B cell (primary cell): ENCODE measurements at regions not wholly inside any gene's neighbourhood (a gene's known extent, or its start where the extent isn't known, plus 50 kb on each side); places are given as distances from the start of the nearest gene placed in this dataset.

Experiments used
- ATAC-seq: fragments of 200-7000 bp; cut with Tn5 transposase; one replicate; pipeline ENCODE4 v1.10.0; 2021; ENCODE audit warnings: low read depth, mild to moderate bottlenecking, moderate number of reproducible peaks, moderate library complexity
- CTCF ChIA-PET: fragments of 350-600 bp; sonication (Branson Sonifier 250); formaldehyde crosslinking; loops from one replicate; lab custom pipeline; 2021; ENCODE audit warnings: antibody characterized with exemption, inconsistent platforms; lab: Charles Lee
- POLR2A ChIA-PET: fragments of 350-600 bp; sonication (Branson Sonifier 250); formaldehyde crosslinking; loops from one replicate; lab custom pipeline; 2021; ENCODE audit warnings: antibody characterized with exemption; lab: Charles Lee
- DNase-seq: peaks from one replicate; pipeline ENCODE4 v3.0.0; 2013
- H2AFZ ChIP-seq: 2 replicates; pipeline ENCODE4 v1.6.1; 2012; ENCODE audit warnings: mild to moderate bottlenecking, low read depth, low read length; ENCODE audit not compliant: insufficient read depth, poor library complexity, severe bottlenecking
- H3K27ac ChIP-seq, 2 donors: 1 replicate in 1 of 2; 2 replicates in 1 of 2; pipeline ENCODE4 v1.5.1; 2012 to 2013; ENCODE audit warnings: low read length in 2 of 2, mild to moderate bottlenecking in 2 of 2, moderate library complexity in 1 of 2
- H3K27me3 ChIP-seq, 4 experiments: fragments of 200-600 bp in 1 of 4; sonication (generic) in 1 of 4; replicated peaks in 1 of 4; 1 replicate in 2 of 4; 2 replicates in 2 of 4; pipeline versions ENCODE4 v1.6.1 to v1.7.0; 2013 to 2016; ENCODE audit warnings: low read length in 3 of 4, mild to moderate bottlenecking in 2 of 4, mixed read lengths in 1 of 4, moderate library complexity in 1 of 4; ENCODE audit not compliant: insufficient read depth in 4 of 4, control insufficient read depth in 3 of 4; ENCODE audit errors: control extremely low read depth in 1 of 4
- H3K36me3 ChIP-seq, 2 experiments: replicated peaks in 1 of 2; 1 replicate in 1 of 2; 2 replicates in 1 of 2; pipeline versions ENCODE4 v1.6.1 to v1.7.1; 2013; ENCODE audit warnings: low read length in 1 of 2; ENCODE audit not compliant: insufficient read depth in 2 of 2, control insufficient read depth in 1 of 2; ENCODE audit errors: control extremely low read depth in 1 of 2, extremely low read depth in 1 of 2
- H3K4me1 ChIP-seq, 2 donors: fragments of 200-600 bp in 1 of 2; sonication (generic) in 1 of 2; 1 replicate in 1 of 2; 2 replicates in 1 of 2; pipeline versions ENCODE4 v1.5.1 to v1.6.1; 2013 to 2017; ENCODE audit warnings: low read length in 2 of 2; ENCODE audit not compliant: control insufficient read depth in 2 of 2, insufficient read depth in 2 of 2
- H3K4me2 ChIP-seq: replicated peaks from 2 replicates; pipeline ENCODE3; 2012; ENCODE audit warnings: mild to moderate bottlenecking, low read depth, low read length; ENCODE audit not compliant: poor library complexity, severe bottlenecking
- H3K4me3 ChIP-seq, 5 experiments: fragments of 200-600 bp in 1 of 5; sonication (generic) in 1 of 5; 1 replicate in 3 of 5; 2 replicates in 2 of 5; pipeline versions ENCODE4 v1.5.1 to v1.7.0; 2011 to 2016; ENCODE audit warnings: low read length in 4 of 5, mild to moderate bottlenecking in 4 of 5, low read depth in 2 of 5, control low read depth in 1 of 5, moderate library complexity in 1 of 5; ENCODE audit not compliant: insufficient read depth in 1 of 5; ENCODE audit errors: control extremely low read depth in 1 of 5, extremely low read depth in 1 of 5
- H3K79me2 ChIP-seq: fragments of 200-600 bp; sonication (generic); one replicate; pipeline ENCODE4 v1.6.0; 2016; ENCODE audit warnings: low read length; ENCODE audit not compliant: control insufficient read depth, insufficient read depth
- H3K9ac ChIP-seq: fragments of 200-600 bp; sonication (generic); 2 replicates; pipeline ENCODE4 v1.6.1; 2017; ENCODE audit warnings: mild to moderate bottlenecking, low read length, moderate library complexity
- H3K9me3 ChIP-seq, 3 donors: one replicate each; pipeline versions ENCODE4 v1.6.1 to v1.7.1; 2013; ENCODE audit warnings: low read length in 2 of 3; ENCODE audit not compliant: control insufficient read depth in 2 of 3, insufficient read depth in 1 of 3; ENCODE audit errors: control extremely low read depth in 1 of 3
- H4K20me1 ChIP-seq: 2 replicates; pipeline ENCODE4 v1.6.0; 2012; ENCODE audit warnings: mild to moderate bottlenecking, low read length; ENCODE audit not compliant: insufficient read depth, control insufficient read depth, poor library complexity, severe bottlenecking
- H3K27ac Mint-ChIP-seq: one replicate; pipeline ENCODE4 v1.8.0; 2021; ENCODE audit warnings: mixed read lengths
- H3K27me3 Mint-ChIP-seq: one replicate; pipeline ENCODE4 v1.8.0; 2021; ENCODE audit warnings: mixed read lengths
- H3K4me1 Mint-ChIP-seq: one replicate; pipeline ENCODE4 v1.8.0; 2021; ENCODE audit warnings: mixed read lengths
- H3K4me3 Mint-ChIP-seq: one replicate; pipeline ENCODE4 v1.8.0; 2021; ENCODE audit warnings: mixed read lengths
- H3K9me3 Mint-ChIP-seq: one replicate; pipeline ENCODE4 v1.8.0; 2022; ENCODE audit warnings: mixed read lengths; ENCODE audit not compliant: insufficient read depth
- CTCF ChIP-seq: fragments of 200-600 bp; IDR thresholded peaks from one replicate; pipeline ENCODE4 v1.8.0; 2022; ENCODE audit warnings: antibody characterized with exemption, mild to moderate bottlenecking
- EZH2 ChIP-seq: IDR thresholded peaks from 2 replicates; pipeline ENCODE4 v1.6.1; 2012; ENCODE audit warnings: borderline replicate concordance, low read depth, mild to moderate bottlenecking, moderate library complexity, low read length; ENCODE audit not compliant: insufficient read depth, poor library complexity, severe bottlenecking
- WGBS: methylation state at CpG from one replicate; pipeline ENCODE4 v1.1.5; 2013; ENCODE audit warnings: missing lambda C conversion rate; ENCODE audit not compliant: insufficient coverage; 5-methylcytosine and 5-hydroxymethylcytosine counted together
- intact Hi-C: fragments of 100-400 bp; cut with micrococcal nuclease; formaldehyde crosslinking; loops from one replicate; pipeline ENCODE4 v1.10.0; 2022

- H3K27me3 Mint-ChIP-seq = no peaks in the 10 kb centered on the region
- Histone ChIP-seq H3K79me2 (no peaks in the 10 kb centered on the region), H3K4me2 (no peak overlapping the region), H2AFZ (no peak overlapping the region), H3K4me3 (no peak overlapping the region), H3K4me1 (no peaks in the 10 kb centered on the region), H3K27ac (no peak overlapping the region), H3K9ac (no peak overlapping the region), H3K27me3 (no peaks in the 10 kb centered on the region), H3K36me3 (no peaks in the 10 kb centered on the region), H4K20me1 (no peaks in the 10 kb centered on the region), H3K9me3 (no peaks in the 10 kb centered on the region)
- no peak overlapping the region for H3K27ac Mint-ChIP-seq
- TF ChIP-seq EZH2 (no peak), CTCF (no peak)
- no peaks in the 10 kb centered on the region for H3K4me1 Mint-ChIP-seq
- ATAC-seq (no peak), DNase-seq (no peak)
- no peaks in the 10 kb centered on the region for H3K9me3 Mint-ChIP-seq
- H3K4me3 Mint-ChIP-seq = no peak overlapping the region
- ChIA-PET CTCF (no interaction called here), POLR2A (no interaction called here)
- intact Hi-C loops = no loop called here
- WGBS = no CpG with 5 or more reads among the region's 1 CpG
Observed at GRCh38 chr3:106881186-106881585, 496.1 kb upstream of the CCDC54 start.

GRCh38 chr3:106882297-106882696, 494.9 kb upstream of the CCDC54 start:
- intact Hi-C loops = no loop called here
- TF ChIP-seq CTCF (no peak), EZH2 (no peak)
- Mint-ChIP-seq H3K4me1 (no peaks in the 10 kb centered on the region), H3K9me3 (no peaks in the 10 kb centered on the region), H3K27ac (no peak overlapping the region), H3K4me3 (no peak overlapping the region), H3K27me3 (no peaks in the 10 kb centered on the region)
- Histone ChIP-seq H3K4me1 (no peaks in the 10 kb centered on the region), H3K27me3 (no peaks in the 10 kb centered on the region), H3K4me2 (no peak overlapping the region), H3K4me3 (no peak overlapping the region), H3K9ac (no peak overlapping the region), H4K20me1 (no peaks in the 10 kb centered on the region), H2AFZ (no peak overlapping the region), H3K27ac (no peak overlapping the region), H3K79me2 (no peaks in the 10 kb centered on the region), H3K36me3 (no peaks in the 10 kb centered on the region), H3K9me3 (no peaks in the 10 kb centered on the region)
- POLR2A ChIA-PET = no interaction called here
- no CpG with 5 or more reads among the region's 2 CpGs for WGBS
- CTCF ChIA-PET = no interaction called here
- ATAC-seq = no peak
- no peak for DNase-seq
